ENCODE measurements at regions not wholly inside any gene's neighbourhood (a gene's known extent, or its start where the extent isn't known, plus 50 kb on each side); places are given as distances from the start of the nearest gene placed in this dataset.

DNA sequence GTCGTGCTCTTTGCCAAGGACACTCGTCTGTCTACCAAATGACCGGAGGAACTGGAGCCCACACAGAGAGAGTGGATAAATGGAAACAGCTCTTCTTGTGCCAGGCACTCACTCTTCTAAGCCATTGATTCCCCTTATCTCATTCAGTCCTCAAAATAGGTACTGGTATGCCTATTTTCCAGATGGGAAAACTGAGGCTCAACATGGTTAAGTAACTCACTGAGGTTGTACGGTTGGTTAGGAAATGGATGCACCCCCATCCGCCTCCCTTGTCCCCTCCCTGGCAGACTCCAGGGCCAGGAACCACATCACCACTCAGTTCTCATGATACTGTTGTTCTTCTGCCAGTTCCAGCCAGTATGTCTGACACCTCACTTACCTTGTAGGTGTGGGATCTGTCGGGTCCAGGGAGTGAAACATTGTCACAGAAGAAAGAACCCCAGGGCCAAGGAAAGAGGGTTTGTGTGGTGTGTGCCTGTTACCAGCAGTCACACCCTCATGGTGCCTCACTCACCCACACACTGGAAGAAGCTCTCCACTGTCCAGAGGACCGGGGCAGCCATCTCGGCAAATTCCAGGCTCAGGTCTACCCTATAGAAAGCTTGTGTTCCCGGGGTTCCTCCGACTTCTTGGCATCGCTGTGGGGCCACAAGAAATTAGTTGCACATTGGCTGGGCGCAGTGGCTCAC lies 58.8 kb upstream of the TARDBP start:
- TF ChIP-seq EZH2 (IDR thresholded peaks at IDR 0.05; ENCODE audit: insufficient read depth, poor library complexity, severe bottlenecking) (no peak), EZH2phosphoT487 (IDR thresholded peaks at IDR 0.05; ENCODE audit: insufficient read depth, low read depth) (no peak)
